ENCODE measurements at regions not wholly inside any gene's neighbourhood (a gene's known extent, or its start where the extent isn't known, plus 50 kb on each side); places are given as distances from the start of the nearest gene placed in this dataset.

- H3K4me1 ChIP-seq (ENCODE audit: control insufficient read depth, extremely low read depth, insufficient read depth, low read length), result peaks cover 16% of the 10 kb centered on the region
- no peak overlapping the region for H3K9ac ChIP-seq (ENCODE audit: control insufficient read depth, extremely low read depth, insufficient read depth, low read length)
- FAIRE-seq (no peak), DNase-seq (ENCODE audit: low read depth, low spot score) (no peak)
- H3K79me2 ChIP-seq (ENCODE audit: control insufficient read depth, insufficient read depth, low read length), result no peaks in the 10 kb centered on the region
- no peak overlapping the region for H2AFZ ChIP-seq (ENCODE audit: control insufficient read depth, low read length)
- no peaks in the 10 kb centered on the region for H4K20me1 ChIP-seq (ENCODE audit: control insufficient read depth, extremely low read depth, insufficient read depth, low read length)
- H3K27ac ChIP-seq (ENCODE audit: control insufficient read depth, insufficient read depth, low read length), result no peak overlapping the region
- dilution Hi-C loops (cut with MboI; ENCODE audit: extremely low pct_ligation_motif_present, low sequenced_read_pairs), result no loop called here
- H3K9me1 ChIP-seq (ENCODE audit: control insufficient read depth, extremely low read depth, insufficient read depth, low read length), result no peaks in the 10 kb centered on the region
- H3K27me3 ChIP-seq (ENCODE audit: control insufficient read depth, extremely low read depth, insufficient read depth, low read length), result no peaks in the 10 kb centered on the region
- no peaks in the 10 kb centered on the region for H3K36me3 ChIP-seq (ENCODE audit: control insufficient read depth in 2 of 2, extremely low read depth in 1 of 2, insufficient read depth in 2 of 2, low read length in 2 of 2)
- no peaks in the 10 kb centered on the region for H3K9me3 ChIP-seq (ENCODE audit: control insufficient read depth, low read depth, low read length)
- H3K4me2 ChIP-seq (ENCODE audit: control insufficient read depth, extremely low read depth, insufficient read depth, low read depth, low read length), result no peak overlapping the region
- no peak overlapping the region for H3K4me3 ChIP-seq (ENCODE audit: control insufficient read depth in 2 of 3, extremely low read depth in 1 of 3, insufficient read depth in 2 of 3, low read depth in 1 of 3, low read length in 3 of 3)
- TF ChIP-seq CTCF (optimal IDR thresholded peaks at IDR 0.05 in 1 of 3, IDR thresholded peaks at IDR 0.05 in 1 of 3, conservative IDR thresholded peaks at IDR 0.05 in 1 of 3; ENCODE audit: extremely low read depth in 1 of 3, insufficient read depth in 2 of 3, low read length in 3 of 3) (no peak), EZH2 (IDR thresholded peaks at IDR 0.05; ENCODE audit: low read length) (no peak)
Measured at GRCh38 chr11:130609121-130610035, 160.9 kb downstream of the ADAMTS15 start.

GRCh38 chr11:130611791-130612251 is 163.4 kb downstream of the ADAMTS15 start:
- Histone ChIP-seq H3K4me1 (ENCODE audit: control insufficient read depth, extremely low read depth, insufficient read depth, low read length) (peaks cover 16% of the 10 kb centered on the region), H3K4me2 (ENCODE audit: control insufficient read depth, extremely low read depth, insufficient read depth, low read depth, low read length) (peak overlapping the region; percentile 25), H3K79me2 (ENCODE audit: control insufficient read depth, insufficient read depth, low read length) (no peaks in the 10 kb centered on the region), H3K36me3 (ENCODE audit: control insufficient read depth in 2 of 2, extremely low read depth in 1 of 2, insufficient read depth in 2 of 2, low read length in 2 of 2) (no peaks in the 10 kb centered on the region), H2AFZ (ENCODE audit: control insufficient read depth, low read length) (no peak overlapping the region), H4K20me1 (ENCODE audit: control insufficient read depth, extremely low read depth, insufficient read depth, low read length) (no peaks in the 10 kb centered on the region), H3K27ac (ENCODE audit: control insufficient read depth, insufficient read depth, low read length) (peak overlapping the region; percentile 5), H3K9me3 (ENCODE audit: control insufficient read depth, low read depth, low read length) (no peaks in the 10 kb centered on the region), H3K4me3 (ENCODE audit: control insufficient read depth in 2 of 3, extremely low read depth in 1 of 3, insufficient read depth in 2 of 3, low read depth in 1 of 3, low read length in 3 of 3) (no peak overlapping the region), H3K9me1 (ENCODE audit: control insufficient read depth, extremely low read depth, insufficient read depth, low read length) (no peaks in the 10 kb centered on the region), H3K27me3 (ENCODE audit: control insufficient read depth, extremely low read depth, insufficient read depth, low read length) (no peaks in the 10 kb centered on the region), H3K9ac (ENCODE audit: control insufficient read depth, extremely low read depth, insufficient read depth, low read length) (no peak overlapping the region)
- peak; percentile 88 for FAIRE-seq
- dilution Hi-C loops (cut with MboI; ENCODE audit: extremely low pct_ligation_motif_present, low sequenced_read_pairs), result no loop called here
- no peak for DNase-seq (ENCODE audit: low read depth, low spot score)
- TF ChIP-seq EZH2 (IDR thresholded peaks at IDR 0.05; ENCODE audit: low read length) (no peak), CTCF (optimal IDR thresholded peaks at IDR 0.05 in 1 of 3, IDR thresholded peaks at IDR 0.05 in 1 of 3, conservative IDR thresholded peaks at IDR 0.05 in 1 of 3; ENCODE audit: extremely low read depth in 1 of 3, insufficient read depth in 2 of 3, low read length in 3 of 3) (no peak)
